GM18861 (cell line): ENCODE measurements at regions not wholly inside any gene's neighbourhood (a gene's known extent, or its start where the extent isn't known, plus 50 kb on each side); places are given as distances from the start of the nearest gene placed in this dataset.

Experiments used
- ATAC-seq: cut with Tn5 transposase; IDR thresholded peaks from one replicate; pipeline ENCODE4 v1.9.1; 2021; ENCODE audit not compliant: unreplicated experiment

DNA sequence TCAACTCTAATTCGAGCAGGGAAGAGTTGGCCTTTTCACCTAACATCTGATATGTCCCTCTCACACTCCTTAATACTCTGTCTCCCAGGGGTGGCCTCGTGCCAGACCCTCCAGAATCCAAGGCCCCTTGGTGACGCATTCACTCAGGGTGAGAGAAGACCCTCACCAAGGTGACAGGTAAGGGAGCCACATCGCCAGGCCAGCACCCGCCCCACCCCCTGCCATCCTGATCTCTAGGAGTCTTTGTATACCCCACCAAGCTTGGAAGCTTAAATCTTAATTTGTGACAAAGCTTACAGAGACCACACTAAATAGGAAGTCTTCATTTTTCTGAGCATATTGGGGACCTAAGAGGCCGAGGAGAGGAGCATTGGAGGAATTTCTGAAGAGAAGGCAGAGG lies 286.1 kb downstream of the IRF8 start:
- ATAC-seq, result no peak

GRCh38 chr16:86186313-86186712 lies 287.4 kb downstream of the IRF8 start:
- no peak for ATAC-seq

DNA sequence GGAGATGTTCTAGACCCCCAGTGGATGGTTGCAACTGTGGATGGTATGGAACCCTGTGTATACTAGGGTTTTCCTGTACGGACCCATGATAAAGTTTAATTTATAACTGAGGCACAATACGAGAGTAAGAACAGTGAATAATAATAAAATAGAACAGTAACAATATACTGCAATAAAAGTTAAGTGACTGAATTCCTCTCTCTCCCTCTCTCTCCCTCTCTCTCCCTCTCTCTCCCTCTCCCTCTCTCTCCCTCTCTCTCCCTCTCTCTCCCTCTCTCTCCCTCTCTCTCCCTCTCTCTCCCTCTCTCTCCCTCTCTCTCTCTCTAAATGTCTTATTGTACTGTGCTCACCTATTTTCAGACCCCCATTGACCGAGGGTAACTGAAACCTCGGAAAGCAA lies 291.0 kb downstream of the IRF8 start:
- ATAC-seq, result no peak

GRCh38 chr16:86191663-86192062 lies 292.7 kb downstream of the IRF8 start:
- no peak for ATAC-seq

DNA sequence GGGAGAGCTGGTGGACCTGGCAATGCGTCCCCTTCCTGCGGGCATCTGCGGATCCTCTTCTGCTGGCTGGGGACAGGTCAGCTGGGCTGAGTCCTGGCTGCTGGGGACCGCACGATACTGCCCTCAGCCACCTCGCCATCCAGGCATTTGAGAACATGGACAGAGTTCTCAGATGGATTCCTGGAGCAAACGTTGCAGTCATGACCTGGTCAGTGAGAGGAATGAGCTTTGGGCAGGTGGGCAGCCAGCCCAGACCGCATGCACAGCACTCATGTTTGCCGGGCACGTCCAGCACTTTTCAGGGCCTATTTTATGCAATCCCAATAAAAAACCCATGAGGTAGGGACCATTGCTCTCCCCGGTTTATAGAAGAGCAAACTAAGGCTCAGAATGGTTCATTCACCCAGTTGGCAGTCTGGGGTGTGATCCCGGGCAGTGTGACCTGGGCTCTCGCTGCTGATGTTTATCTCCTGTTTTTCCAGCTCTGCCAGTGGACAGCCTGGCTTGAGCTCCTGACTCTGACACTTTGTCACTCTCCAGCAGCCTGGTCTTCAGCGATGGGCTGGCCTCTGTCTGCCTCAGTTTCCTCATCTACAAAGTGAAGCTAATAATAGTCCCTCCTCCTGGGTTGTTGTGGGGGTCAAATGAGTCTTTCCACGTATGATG lies 294.7 kb downstream of the IRF8 start:
- no peak for ATAC-seq

DNA sequence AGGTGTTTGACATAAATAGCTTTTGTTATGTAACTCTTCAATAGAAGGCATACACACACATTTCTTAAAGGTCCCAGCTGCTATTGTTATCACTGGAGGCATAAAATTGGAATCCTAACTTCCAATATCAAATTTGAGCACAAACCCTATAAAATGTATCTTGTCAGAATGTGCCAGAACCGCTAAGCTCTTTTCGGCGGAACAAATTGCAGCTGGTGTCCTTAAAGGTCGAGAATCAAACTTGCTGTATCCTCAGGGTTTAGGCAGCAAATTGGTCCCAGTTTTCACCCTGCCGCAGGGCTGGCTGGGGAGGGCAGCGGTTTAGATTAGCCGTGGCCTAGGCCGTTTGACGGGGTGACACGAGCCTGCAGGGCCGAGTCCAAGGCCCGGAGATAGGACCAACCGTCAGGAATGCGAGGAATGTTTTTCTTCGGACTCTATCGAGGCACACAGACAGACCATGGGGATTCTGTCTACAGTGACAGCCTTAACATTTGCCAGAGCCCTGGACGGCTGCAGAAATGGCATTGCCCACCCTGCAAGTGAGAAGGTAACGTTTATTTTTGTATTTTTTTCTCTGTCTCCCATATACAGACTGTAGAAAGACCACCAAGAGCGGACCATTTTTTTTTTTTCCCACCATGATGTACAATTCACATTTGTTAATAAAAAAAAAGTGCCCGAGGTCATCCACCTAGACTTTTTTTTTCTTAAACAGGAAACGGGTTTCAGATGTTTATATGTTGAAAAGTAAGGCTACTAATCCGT lies 297.1 kb downstream of the IRF8 start:
- no peak for ATAC-seq

DNA sequence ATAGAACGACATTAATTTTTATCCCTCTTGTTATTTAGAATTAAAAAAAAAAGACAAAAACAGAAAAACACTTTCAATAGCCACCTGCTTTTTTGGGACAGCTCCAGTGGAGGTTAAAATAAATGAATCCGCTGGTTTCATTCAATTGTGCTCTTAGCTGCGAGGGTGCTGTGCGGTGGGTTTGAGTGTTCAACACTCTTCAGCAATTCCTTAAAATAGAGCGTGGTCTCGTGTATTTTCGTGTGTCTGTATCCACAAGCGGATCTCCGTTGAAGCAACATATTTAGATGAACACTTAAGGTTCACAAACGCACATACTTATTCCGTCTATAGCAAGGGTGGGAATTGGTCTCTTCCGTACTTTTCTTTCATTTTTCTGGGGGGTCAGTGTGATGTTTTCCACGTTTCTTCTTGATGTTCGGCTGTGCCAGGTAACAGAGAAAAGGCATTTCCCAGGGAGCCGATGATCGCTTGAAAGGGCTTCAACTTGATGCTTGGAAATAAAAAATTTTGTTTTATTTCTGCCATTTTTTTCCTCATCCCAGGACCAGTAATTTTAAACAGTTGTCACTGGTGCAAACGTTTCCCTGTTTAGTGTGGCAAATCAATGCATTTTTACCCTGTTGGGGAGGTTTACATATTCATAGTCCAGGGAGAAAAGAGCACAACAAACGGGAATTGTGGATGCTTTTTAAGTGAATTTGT lies 297.9 kb downstream of the IRF8 start:
- ATAC-seq, result no peak

DNA sequence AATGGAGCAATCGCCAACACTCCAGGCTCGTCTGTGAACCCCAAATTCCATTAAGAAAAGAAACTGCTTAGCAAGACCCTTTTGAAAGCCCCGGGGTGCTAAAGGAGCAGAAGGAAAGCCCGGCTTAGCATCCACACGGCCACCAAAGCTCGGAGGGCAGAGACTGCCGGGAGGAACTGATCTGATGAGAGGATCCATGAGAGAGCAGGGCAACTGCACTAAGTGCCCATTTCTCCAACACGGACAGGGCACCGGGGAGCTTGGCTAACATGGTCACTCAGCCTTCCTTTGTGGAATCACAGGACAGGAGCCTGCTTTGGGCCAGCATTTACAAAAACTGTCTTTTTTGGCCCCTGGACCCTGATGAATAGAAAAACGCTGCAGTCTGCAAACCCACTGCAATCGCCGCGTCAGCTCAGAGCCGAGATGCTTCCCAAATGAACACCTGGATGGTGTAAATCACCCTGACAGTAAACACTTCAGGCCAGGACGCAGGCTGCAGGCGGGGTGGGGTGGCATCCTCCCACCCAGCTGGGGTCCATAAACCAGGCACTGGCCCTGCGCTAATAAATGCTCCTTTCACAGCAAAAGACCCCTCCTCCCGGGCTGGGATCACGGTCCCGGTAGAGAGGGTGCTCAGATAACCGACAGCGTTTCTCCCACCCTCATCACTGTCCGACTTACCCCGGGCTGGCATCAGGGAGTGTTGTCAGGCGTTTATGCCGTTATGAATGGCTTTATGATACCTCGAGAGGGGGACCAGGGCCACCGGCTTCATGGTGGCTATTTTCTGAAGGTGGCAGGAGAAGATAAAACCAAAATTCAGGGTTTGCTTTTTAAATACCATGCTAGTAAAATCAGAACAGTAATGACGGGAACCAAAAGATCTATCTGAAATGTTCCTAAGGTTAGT lies 299.5 kb downstream of the IRF8 start:
- no peak for ATAC-seq

GRCh38 chr16:86199182-86199581 lies 300.2 kb downstream of the IRF8 start:
- no peak for ATAC-seq

- ATAC-seq, result no peak
These were observed 301.1 kb downstream of the IRF8 start for GRCh38 chr16:86199871-86200695.

DNA sequence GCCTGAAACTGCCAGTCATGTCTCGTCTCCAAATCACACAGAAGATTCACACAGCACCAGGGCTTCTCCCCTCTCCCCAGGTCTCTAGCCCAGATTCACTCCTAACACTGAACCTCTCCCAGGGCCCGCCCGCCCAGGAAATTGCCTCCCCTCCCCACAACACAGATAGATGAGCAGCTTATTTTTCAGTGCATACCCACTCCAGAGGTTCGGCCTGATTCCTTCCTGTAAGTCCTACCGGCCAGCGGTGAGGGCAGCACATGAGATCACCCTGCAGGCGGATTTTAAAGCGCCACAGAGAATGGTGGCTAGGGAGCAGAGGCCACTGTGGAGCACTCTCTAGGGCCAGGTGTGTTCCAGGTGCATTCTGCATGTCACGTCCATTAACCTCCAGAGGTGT lies 301.8 kb downstream of the IRF8 start:
- ATAC-seq, result no peak

DNA sequence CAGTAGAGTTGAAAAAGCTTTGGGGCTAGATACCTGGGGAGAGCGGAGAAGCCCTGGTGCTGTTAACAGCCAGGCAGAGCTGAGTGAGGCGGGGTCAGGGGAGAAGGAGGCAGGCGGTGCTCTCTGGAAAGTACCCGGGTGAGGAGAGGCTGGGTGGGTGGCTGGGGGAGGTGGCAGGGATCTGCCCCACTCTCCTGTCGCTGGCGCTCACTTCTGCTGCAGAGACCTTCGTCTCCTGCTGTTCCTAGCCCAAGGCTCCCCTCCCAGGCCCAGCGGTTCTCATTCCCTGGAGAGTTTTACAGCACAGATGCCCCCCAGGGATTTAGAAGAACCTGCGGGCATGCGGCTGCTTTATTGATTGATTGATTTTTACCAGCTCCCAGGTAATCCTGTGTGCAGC lies 302.8 kb downstream of the IRF8 start:
- ATAC-seq, result no peak

DNA sequence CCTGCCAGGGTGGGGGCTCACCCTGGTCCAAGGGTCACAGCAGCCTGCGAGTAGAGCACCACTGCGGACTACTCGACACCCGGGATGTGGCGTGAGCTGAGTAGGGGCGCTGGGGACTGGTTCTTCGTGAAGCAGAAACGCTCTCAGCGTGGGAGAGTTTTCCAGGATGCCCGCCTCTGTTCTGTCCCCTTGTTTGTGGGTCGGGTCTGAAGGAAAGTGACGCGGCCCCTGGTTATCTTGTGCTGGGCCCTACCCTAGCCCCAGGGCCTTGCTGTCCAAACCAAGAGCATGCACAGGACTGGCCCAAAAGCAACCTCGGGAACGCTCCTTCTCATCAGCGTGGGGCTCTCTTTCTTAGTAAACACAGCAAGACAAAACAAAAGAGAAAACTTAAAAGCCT lies 303.3 kb downstream of the IRF8 start:
- no peak for ATAC-seq

GRCh38 chr16:86202760-86203426 lies 303.9 kb downstream of the IRF8 start:
- ATAC-seq, result no peak

- no peak for ATAC-seq
These were observed 304.8 kb downstream of the IRF8 start for GRCh38 chr16:86203557-86204275.

- ATAC-seq, result no peak
These were observed 304.6 kb upstream of the FOXF1 start for GRCh38 chr16:86205521-86206245.

- ATAC-seq, result no peak
These were observed 303.0 kb upstream of the FOXF1 start for GRCh38 chr16:86207350-86207749.

DNA sequence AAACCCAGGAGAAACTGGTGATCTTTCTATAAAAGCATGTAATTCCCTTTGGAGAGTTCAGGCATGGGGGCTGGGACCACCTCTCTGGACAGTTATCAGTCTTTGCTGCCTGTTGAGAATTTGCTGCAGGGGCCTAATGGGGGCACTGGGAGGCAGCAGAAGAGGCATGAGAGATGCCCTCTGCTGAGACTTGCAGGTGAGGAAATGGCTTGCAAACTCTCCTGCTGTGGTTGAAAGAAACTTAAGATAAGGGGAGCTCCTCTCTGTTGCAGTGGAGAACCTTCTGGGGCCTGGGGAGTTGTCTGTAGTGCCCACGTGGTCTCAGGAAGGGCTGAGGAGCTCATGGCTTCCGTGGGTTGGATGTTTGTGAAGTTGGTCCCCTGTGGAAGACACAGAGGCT lies 301.1 kb upstream of the FOXF1 start:
- ATAC-seq, result no peak
